Keratinocyte (primary cell): ENCODE measurements at regions not wholly inside any gene's neighbourhood (a gene's known extent, or its start where the extent isn't known, plus 50 kb on each side); places are given as distances from the start of the nearest gene placed in this dataset.
A peak's percentile ranks its signal among the peaks of the same experiment; 100 is the strongest.

Source experiments
- DNase-seq: peaks from one replicate; pipeline ENCODE4 v3.0.0-alpha.2; 2011; ENCODE audit warnings: low read depth, missing footprints, low spot score
- FAIRE-seq: peaks from 2 replicates; lab custom pipeline; 2011; peaks lifted over from hg19 to GRCh38; lab: Jason Lieb, UNC
- H2AFZ ChIP-seq: 2 replicates; pipeline ENCODE4 v1.6.0; 2012; ENCODE audit warnings: low read length, control low read depth, inconsistent platforms; ENCODE audit not compliant: control insufficient read depth
- H3K27ac ChIP-seq: 2 replicates; pipeline ENCODE4 v1.5.1; 2011; ENCODE audit warnings: low read length; ENCODE audit not compliant: control insufficient read depth, insufficient read depth
- H3K27me3 ChIP-seq: 3 replicates; pipeline ENCODE4 v1.6.0; 2011; ENCODE audit warnings: low read length; ENCODE audit not compliant: control insufficient read depth, insufficient read depth; ENCODE audit errors: extremely low read depth
- H3K36me3 ChIP-seq, 2 experiments: 2 replicates in 1 of 2; 3 replicates in 1 of 2; pipeline ENCODE4 v1.5.1; 2011; ENCODE audit warnings: low read length in 2 of 2, mild to moderate bottlenecking in 1 of 2; ENCODE audit not compliant: control insufficient read depth in 2 of 2, insufficient read depth in 2 of 2; ENCODE audit errors: extremely low read depth in 1 of 2
- H3K4me1 ChIP-seq: 3 replicates; pipeline ENCODE4 v1.5.1; 2011; ENCODE audit warnings: low read length; ENCODE audit not compliant: control insufficient read depth, insufficient read depth; ENCODE audit errors: extremely low read depth
- H3K4me2 ChIP-seq: 3 replicates; pipeline ENCODE4 v1.6.0; 2011; ENCODE audit warnings: low read depth, low read length; ENCODE audit not compliant: control insufficient read depth, insufficient read depth; ENCODE audit errors: extremely low read depth
- H3K4me3 ChIP-seq, 3 experiments: fragments of 200-600 bp in 1 of 3; sonication (generic) in 1 of 3; 2 replicates in 2 of 3; 3 replicates in 1 of 3; pipeline ENCODE4 v1.5.1; 2011 to 2016; ENCODE audit warnings: low read length in 3 of 3, mild to moderate bottlenecking in 3 of 3, control low read depth in 2 of 3, inconsistent platforms in 1 of 3, low read depth in 1 of 3, mixed read lengths in 1 of 3, mixed run types in 1 of 3, moderate library complexity in 1 of 3; ENCODE audit not compliant: control insufficient read depth in 2 of 3, insufficient read depth in 2 of 3; ENCODE audit errors: extremely low read depth in 1 of 3
- H3K79me2 ChIP-seq: 2 replicates; pipeline ENCODE4 v1.6.0; 2012; ENCODE audit warnings: low read length; ENCODE audit not compliant: control insufficient read depth, insufficient read depth
- H3K9ac ChIP-seq: 3 replicates; pipeline ENCODE4 v1.6.0; 2011; ENCODE audit warnings: low read length; ENCODE audit not compliant: control insufficient read depth, insufficient read depth; ENCODE audit errors: extremely low read depth
- H3K9me1 ChIP-seq: 3 replicates; pipeline ENCODE4 v1.6.0; 2011; ENCODE audit warnings: low read length; ENCODE audit not compliant: control insufficient read depth, insufficient read depth; ENCODE audit errors: extremely low read depth
- H3K9me3 ChIP-seq: 2 replicates; pipeline ENCODE4 v1.5.1; 2012; ENCODE audit warnings: low read depth, low read length; ENCODE audit not compliant: control insufficient read depth
- H4K20me1 ChIP-seq: 3 replicates; pipeline ENCODE4 v1.6.0; 2011; ENCODE audit warnings: low read length; ENCODE audit not compliant: control insufficient read depth, insufficient read depth; ENCODE audit errors: extremely low read depth
- CTCF ChIP-seq, 3 experiments: IDR thresholded peaks in 1 of 3; conservative IDR thresholded peaks in 1 of 3; optimal IDR thresholded peaks in 1 of 3; 2 replicates in 2 of 3; 3 replicates in 1 of 3; pipeline versions ENCODE3 to v1.5.1; 2011; ENCODE audit warnings: low read length in 3 of 3, mild to moderate bottlenecking in 3 of 3, moderate library complexity in 2 of 3, control low read depth in 1 of 3, inconsistent platforms in 1 of 3; ENCODE audit not compliant: insufficient read depth in 2 of 3; ENCODE audit errors: extremely low read depth in 1 of 3
- EZH2 ChIP-seq: IDR thresholded peaks from one replicate; pipeline ENCODE4 v1.6.1; 2012; ENCODE audit warnings: inconsistent platforms, mild to moderate bottlenecking, low read length, moderate library complexity
- dilution Hi-C: fragments of 300-500 bp; cut with MboI; formaldehyde crosslinking; loops from one replicate; pipeline ENCODE4 v1.7.0; 2020; ENCODE audit warnings: low sequenced_read_pairs; ENCODE audit not compliant: extremely low pct_ligation_motif_present

- FAIRE-seq (no peak), DNase-seq (no peak)
- TF ChIP-seq EZH2 (no peak), CTCF (optimal IDR thresholded peaks at IDR 0.05 in 1 of 3, IDR thresholded peaks at IDR 0.05 in 1 of 3, conservative IDR thresholded peaks at IDR 0.05 in 1 of 3; ENCODE audit: extremely low read depth in 1 of 3, insufficient read depth in 2 of 3, low read length in 3 of 3) (no peak)
Observed at GRCh38 chr11:115679945-115680344, 175.7 kb upstream of the CADM1 start.

GRCh38 chr11:115678942-115679341, 174.7 kb upstream of the CADM1 start:
- Histone ChIP-seq H3K9me1 (no peaks in the 10 kb centered on the region), H3K27me3 (no peaks in the 10 kb centered on the region), H3K4me2 (no peak overlapping the region), H3K36me3 (no peaks in the 10 kb centered on the region), H3K4me3 (no peak overlapping the region), H3K4me1 (peaks cover 9% of the 10 kb centered on the region), H4K20me1 (no peaks in the 10 kb centered on the region), H3K9me3 (no peaks in the 10 kb centered on the region), H3K9ac (no peak overlapping the region), H2AFZ (no peak overlapping the region), H3K27ac (no peak overlapping the region), H3K79me2 (no peaks in the 10 kb centered on the region)
- dilution Hi-C loops = no loop called here
- DNase-seq (no peak), FAIRE-seq (no peak)
- TF ChIP-seq EZH2 (no peak), CTCF (optimal IDR thresholded peaks at IDR 0.05 in 1 of 3, IDR thresholded peaks at IDR 0.05 in 1 of 3, conservative IDR thresholded peaks at IDR 0.05 in 1 of 3; ENCODE audit: extremely low read depth in 1 of 3, insufficient read depth in 2 of 3, low read length in 3 of 3) (peak in 2 of 3 experiments; percentile 18 to 54)

More at GRCh38 chr11:115679945-115680344, 175.7 kb upstream of the CADM1 start:
- H3K27me3 ChIP-seq = no peaks in the 10 kb centered on the region
- no peaks in the 10 kb centered on the region for H3K36me3 ChIP-seq
- dilution Hi-C loops = no loop called here
- H4K20me1 ChIP-seq = no peaks in the 10 kb centered on the region
- H3K9ac ChIP-seq = no peak overlapping the region
- H3K9me1 ChIP-seq = no peaks in the 10 kb centered on the region
- H3K4me2 ChIP-seq = no peak overlapping the region
- no peak overlapping the region for H2AFZ ChIP-seq
- no peaks in the 10 kb centered on the region for H3K9me3 ChIP-seq
- no peaks in the 10 kb centered on the region for H3K79me2 ChIP-seq
- H3K4me3 ChIP-seq = no peak overlapping the region
- H3K4me1 ChIP-seq = peaks cover 9% of the 10 kb centered on the region
- no peak overlapping the region for H3K27ac ChIP-seq
